ENCODE measurements at regions not wholly inside any gene's neighbourhood (a gene's known extent, or its start where the extent isn't known, plus 50 kb on each side); places are given as distances from the start of the nearest gene placed in this dataset.
A peak's percentile ranks its signal among the peaks of the same experiment; 100 is the strongest.

DNA sequence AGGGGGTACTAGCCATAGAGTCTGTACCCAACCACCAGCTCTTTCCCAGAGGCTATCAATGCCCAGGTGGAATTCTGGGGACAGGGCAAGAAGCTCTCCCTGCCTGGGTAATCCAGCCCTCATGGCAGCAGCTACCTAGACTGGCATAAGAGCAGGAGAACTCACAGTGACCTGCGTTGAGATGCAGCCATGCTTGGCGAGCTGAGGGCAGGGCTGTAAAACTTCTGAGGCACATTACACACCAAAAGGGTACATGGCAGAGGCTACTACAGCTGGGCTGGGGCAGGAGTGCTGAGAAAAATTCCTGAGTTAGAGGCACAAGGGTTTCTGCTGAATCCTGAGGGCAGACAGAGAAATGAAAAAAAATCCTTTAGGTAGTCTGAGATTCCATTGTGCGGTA lies 927.9 kb upstream of the B3GALT2 start:
- intact Hi-C loops (cut with DNase I) = no loop called here
- Histone ChIP-seq H3K36me3 (ENCODE audit: control insufficient read depth in 2 of 3, insufficient read depth in 3 of 3, low read length in 3 of 3) (no peaks in the 10 kb centered on the region), H3K9ac (ENCODE audit: low read length in 3 of 3) (no peak overlapping the region), H3K9me3 (ENCODE audit: control insufficient read depth in 2 of 3, insufficient read depth in 1 of 3, low read length in 3 of 3) (no peaks in the 10 kb centered on the region), H3K4me1 (ENCODE audit: control insufficient read depth in 2 of 3, insufficient read depth in 2 of 3, low read depth in 1 of 3, low read length in 3 of 3) (no peaks in the 10 kb centered on the region), H3K27ac (ENCODE audit: low read depth in 2 of 2, low read length in 2 of 2) (no peak overlapping the region), H3K4me3 (ENCODE audit: low read length in 3 of 3) (no peak overlapping the region), H3K27me3 (ENCODE audit: control insufficient read depth, insufficient read depth, low read length) (no peaks in the 10 kb centered on the region)
- TF ChIP-seq, protein P1, sequence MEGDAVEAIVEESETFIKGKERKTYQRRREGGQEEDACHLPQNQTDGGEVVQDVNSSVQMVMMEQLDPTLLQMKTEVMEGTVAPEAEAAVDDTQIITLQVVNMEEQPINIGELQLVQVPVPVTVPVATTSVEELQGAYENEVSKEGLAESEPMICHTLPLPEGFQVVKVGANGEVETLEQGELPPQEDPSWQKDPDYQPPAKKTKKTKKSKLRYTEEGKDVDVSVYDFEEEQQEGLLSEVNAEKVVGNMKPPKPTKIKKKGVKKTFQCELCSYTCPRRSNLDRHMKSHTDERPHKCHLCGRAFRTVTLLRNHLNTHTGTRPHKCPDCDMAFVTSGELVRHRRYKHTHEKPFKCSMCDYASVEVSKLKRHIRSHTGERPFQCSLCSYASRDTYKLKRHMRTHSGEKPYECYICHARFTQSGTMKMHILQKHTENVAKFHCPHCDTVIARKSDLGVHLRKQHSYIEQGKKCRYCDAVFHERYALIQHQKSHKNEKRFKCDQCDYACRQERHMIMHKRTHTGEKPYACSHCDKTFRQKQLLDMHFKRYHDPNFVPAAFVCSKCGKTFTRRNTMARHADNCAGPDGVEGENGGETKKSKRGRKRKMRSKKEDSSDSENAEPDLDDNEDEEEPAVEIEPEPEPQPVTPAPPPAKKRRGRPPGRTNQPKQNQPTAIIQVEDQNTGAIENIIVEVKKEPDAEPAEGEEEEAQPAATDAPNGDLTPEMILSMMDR (IDR thresholded peaks at IDR 0.05; ENCODE audit: borderline replicate concordance, extremely low read depth, insufficient read depth) = no peak
- FAIRE-seq (no peak), DNase-seq (peak in 4 of 5 donors; percentile 26 to 43 (median 31))

DNA sequence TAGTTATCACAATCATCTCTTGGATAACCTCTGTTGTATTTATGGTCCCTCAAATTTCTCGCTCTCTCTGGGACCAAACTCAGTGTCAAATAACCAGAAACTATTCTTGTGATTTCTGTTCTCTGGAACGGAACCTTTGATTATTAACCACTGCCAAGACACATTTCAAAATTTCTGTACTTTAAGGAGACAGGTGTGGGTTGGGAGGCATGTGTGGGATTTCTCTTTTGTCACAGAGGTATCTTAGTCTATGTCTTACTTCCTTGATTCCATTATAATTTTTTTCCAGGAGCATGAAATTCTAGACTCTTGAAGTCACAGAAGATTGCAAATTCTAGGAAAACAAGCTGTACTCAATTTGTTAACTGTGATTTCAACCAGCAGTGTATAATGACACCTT lies 919.0 kb upstream of the B3GALT2 start:
- H3K9ac ChIP-seq (ENCODE audit: low read length in 3 of 3) = no peak overlapping the region
- TF ChIP-seq, protein P1 (IDR thresholded peaks at IDR 0.05; ENCODE audit: borderline replicate concordance, extremely low read depth, insufficient read depth) = no peak
- no peak overlapping the region for H3K4me3 ChIP-seq (ENCODE audit: low read length in 3 of 3)
- no peaks in the 10 kb centered on the region for H3K4me1 ChIP-seq (ENCODE audit: control insufficient read depth in 2 of 3, insufficient read depth in 2 of 3, low read depth in 1 of 3, low read length in 3 of 3)
- no peaks in the 10 kb centered on the region for H3K27me3 ChIP-seq (ENCODE audit: control insufficient read depth, insufficient read depth, low read length)
- no peaks in the 10 kb centered on the region for H3K36me3 ChIP-seq (ENCODE audit: control insufficient read depth in 2 of 3, insufficient read depth in 3 of 3, low read length in 3 of 3)
- DNase-seq = no peak
- H3K27ac ChIP-seq (ENCODE audit: low read depth in 2 of 2, low read length in 2 of 2) = no peak overlapping the region
- FAIRE-seq = no peak
- intact Hi-C loops (cut with DNase I) = no loop called here
- no peaks in the 10 kb centered on the region for H3K9me3 ChIP-seq (ENCODE audit: control insufficient read depth in 2 of 3, insufficient read depth in 1 of 3, low read length in 3 of 3)

DNA sequence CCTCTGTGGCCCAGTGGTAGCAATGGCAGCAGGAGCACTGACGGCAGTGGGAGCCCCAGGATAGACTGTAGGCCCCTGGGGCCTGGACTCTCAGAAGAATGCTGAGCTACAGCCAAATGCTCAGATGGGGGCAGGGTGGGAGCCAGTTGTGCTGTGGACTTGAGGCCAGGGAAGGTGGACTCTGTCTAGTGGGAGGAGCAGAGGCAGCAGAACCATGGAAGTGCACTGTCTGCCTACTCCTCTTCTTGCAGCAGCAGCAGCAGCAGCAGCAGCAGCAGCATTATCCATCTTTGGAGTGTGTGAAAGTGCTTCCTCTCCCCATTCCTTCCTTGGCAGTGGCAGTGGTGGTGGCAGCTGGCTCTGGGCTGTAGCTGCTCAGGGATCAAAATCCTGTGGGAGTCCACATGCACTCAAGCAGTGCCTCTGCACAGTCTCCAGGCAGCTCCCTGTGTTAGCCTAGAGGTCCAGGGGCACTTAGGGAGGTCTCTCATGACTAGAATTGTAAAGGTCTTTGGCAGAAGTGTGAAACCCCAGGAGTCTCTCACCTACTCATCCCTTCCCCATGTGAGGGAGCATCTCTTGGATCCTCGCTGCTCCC lies 917.9 kb upstream of the B3GALT2 start:
- TF ChIP-seq, protein P1 (IDR thresholded peaks at IDR 0.05; ENCODE audit: borderline replicate concordance, extremely low read depth, insufficient read depth) = no peak
- DNase-seq (peak in 4 of 5 donors; percentile 18 to 36 (median 29)), FAIRE-seq (no peak)

More for the DNA sequence above, 917.9 kb upstream of the B3GALT2 start:
- intact Hi-C loops (cut with DNase I) = no loop called here
- H3K27ac ChIP-seq (ENCODE audit: low read depth in 2 of 2, low read length in 2 of 2) = no peak overlapping the region
- no peaks in the 10 kb centered on the region for H3K4me1 ChIP-seq (ENCODE audit: control insufficient read depth in 2 of 3, insufficient read depth in 2 of 3, low read depth in 1 of 3, low read length in 3 of 3)
- H3K27me3 ChIP-seq (ENCODE audit: control insufficient read depth, insufficient read depth, low read length) = no peaks in the 10 kb centered on the region
- no peak overlapping the region for H3K4me3 ChIP-seq (ENCODE audit: low read length in 3 of 3)
- H3K9me3 ChIP-seq (ENCODE audit: control insufficient read depth in 2 of 3, insufficient read depth in 1 of 3, low read length in 3 of 3) = no peaks in the 10 kb centered on the region
- no peak overlapping the region for H3K9ac ChIP-seq (ENCODE audit: low read length in 3 of 3)
- H3K36me3 ChIP-seq (ENCODE audit: control insufficient read depth in 2 of 3, insufficient read depth in 3 of 3, low read length in 3 of 3) = no peaks in the 10 kb centered on the region

Measured in kidney (tissue), 13 donors.